Natural killer cell (primary cell): ENCODE measurements at regions not wholly inside any gene's neighbourhood (a gene's known extent, or its start where the extent isn't known, plus 50 kb on each side); places are given as distances from the start of the nearest gene placed in this dataset.

Experiments used
- ATAC-seq, 3 donors: fragments of 150-1000 bp in 2 of 3; fragments of 200-7000 bp in 1 of 3; cut with Tn5 transposase; 1 replicate in 1 of 3; 2 replicates in 2 of 3; pipeline ENCODE4 v1.10.0; 2021; ENCODE audit warnings: mild to moderate bottlenecking in 2 of 3, moderate library complexity in 2 of 3
- DNase-seq, 2 donors: peaks; one replicate each; pipeline versions ENCODE4 v3.0.0 to v3.0.0-alpha.2; 2013 to 2021; ENCODE audit warnings: mixed read lengths in 1 of 2
- H3K27ac ChIP-seq: one replicate; pipeline ENCODE4 v1.5.1; 2013; ENCODE audit warnings: mild to moderate bottlenecking, low read length
- H3K27me3 ChIP-seq: one replicate; pipeline ENCODE4 v1.6.1; 2013; ENCODE audit warnings: low read length; ENCODE audit not compliant: control insufficient read depth, insufficient read depth
- H3K36me3 ChIP-seq: one replicate; pipeline ENCODE4 v1.6.1; 2013; ENCODE audit warnings: low read length; ENCODE audit not compliant: control insufficient read depth, insufficient read depth
- H3K4me1 ChIP-seq: one replicate; pipeline ENCODE4 v1.6.1; 2013; ENCODE audit warnings: low read length; ENCODE audit not compliant: control insufficient read depth, insufficient read depth
- H3K4me3 ChIP-seq: one replicate; pipeline ENCODE4 v1.5.1; 2013; ENCODE audit warnings: low read length
- H3K9me3 ChIP-seq: one replicate; pipeline ENCODE4 v1.6.1; 2013; ENCODE audit warnings: low read length; ENCODE audit not compliant: control insufficient read depth, insufficient read depth
- H3K27ac Mint-ChIP-seq, 2 donors: one replicate each; pipeline ENCODE4 v1.8.0; 2022; ENCODE audit warnings: mild to moderate bottlenecking in 2 of 2, mixed read lengths in 2 of 2, moderate library complexity in 1 of 2
- H3K27me3 Mint-ChIP-seq, 2 donors: one replicate each; pipeline ENCODE4 v1.8.0; 2022; ENCODE audit warnings: low read depth in 2 of 2, mixed read lengths in 2 of 2
- H3K36me3 Mint-ChIP-seq: one replicate; pipeline ENCODE4 v1.8.0; 2022; ENCODE audit warnings: mixed read lengths
- H3K4me1 Mint-ChIP-seq, 2 donors: one replicate each; pipeline ENCODE4 v1.8.0; 2022; ENCODE audit warnings: mixed read lengths in 2 of 2
- H3K4me3 Mint-ChIP-seq: one replicate; pipeline ENCODE4 v1.8.0; 2022; ENCODE audit warnings: mild to moderate bottlenecking, moderate library complexity, mixed read lengths
- H3K9me3 Mint-ChIP-seq, 2 donors: one replicate each; pipeline ENCODE4 v1.8.0; 2022; ENCODE audit warnings: mixed read lengths in 2 of 2
- WGBS: methylation state at CpG from one replicate; pipeline ENCODE4 v1.1.7; 2013; ENCODE audit warnings: missing lambda C conversion rate; ENCODE audit not compliant: insufficient coverage; 5-methylcytosine and 5-hydroxymethylcytosine counted together
- intact Hi-C: fragments of 100-400 bp; cut with micrococcal nuclease; formaldehyde crosslinking; loops from one replicate; pipeline ENCODE4 v1.14.2; 2022
- TF ChIP-seq, protein P1 (sequence below): fragments of 200-600 bp; IDR thresholded peaks from one replicate; pipeline ENCODE4 v1.8.0; 2022; ENCODE audit warnings: antibody characterized with exemption

DNA sequence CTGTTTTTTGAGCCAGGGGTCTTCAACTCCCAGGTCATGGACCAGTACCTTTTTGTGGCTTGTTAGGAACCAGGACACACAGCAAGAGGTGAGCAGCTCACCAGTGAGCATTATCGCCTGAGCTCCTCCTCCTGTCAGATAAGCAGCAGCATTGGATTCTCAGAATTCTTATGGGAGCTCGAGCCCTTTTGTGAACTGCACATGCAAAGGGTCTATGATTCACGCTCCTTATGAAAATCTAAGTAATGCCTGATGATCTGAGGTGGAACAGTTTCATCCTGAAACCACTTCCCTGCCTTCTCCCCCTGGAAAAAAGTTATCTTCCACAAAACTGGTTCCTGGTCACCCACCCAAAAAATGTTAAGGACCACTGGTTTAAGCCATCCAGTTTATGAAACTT lies 1047.6 kb downstream of the OTOL1 start:
- DNase-seq, result no peak
- intact Hi-C loops, result no loop called here

DNA sequence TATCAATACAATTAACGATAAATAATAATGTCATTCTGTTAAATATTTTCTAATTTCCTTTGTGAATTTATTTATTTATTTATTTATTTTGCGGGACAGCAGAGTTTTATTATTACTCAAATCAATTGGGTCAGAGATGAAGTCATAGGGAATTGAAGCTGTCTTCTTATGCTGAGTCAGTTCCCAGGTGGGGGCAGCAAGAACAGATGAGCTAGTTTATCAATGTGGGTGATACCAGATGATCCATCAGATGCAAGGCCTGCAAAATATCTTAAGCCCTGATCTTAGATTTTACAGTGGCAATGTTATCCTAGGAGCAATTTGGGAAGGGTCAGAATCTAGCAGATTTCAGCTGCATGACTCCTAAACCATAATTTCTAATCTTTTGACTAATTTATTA lies 1050.3 kb downstream of the OTOL1 start:
- Histone ChIP-seq H3K27ac (no peak overlapping the region), H3K36me3 (no peaks in the 10 kb centered on the region), H3K4me3 (no peak overlapping the region), H3K9me3 (peaks cover 3% of the 10 kb centered on the region), H3K4me1 (no peaks in the 10 kb centered on the region), H3K27me3 (no peaks in the 10 kb centered on the region)
- intact Hi-C loops, result no loop called here
- DNase-seq (no peak), ATAC-seq (no peak)
- no peaks in the 10 kb centered on the region for H3K36me3 Mint-ChIP-seq
- H3K27me3 Mint-ChIP-seq, result no peaks in the 10 kb centered on the region
- TF ChIP-seq, protein P1, sequence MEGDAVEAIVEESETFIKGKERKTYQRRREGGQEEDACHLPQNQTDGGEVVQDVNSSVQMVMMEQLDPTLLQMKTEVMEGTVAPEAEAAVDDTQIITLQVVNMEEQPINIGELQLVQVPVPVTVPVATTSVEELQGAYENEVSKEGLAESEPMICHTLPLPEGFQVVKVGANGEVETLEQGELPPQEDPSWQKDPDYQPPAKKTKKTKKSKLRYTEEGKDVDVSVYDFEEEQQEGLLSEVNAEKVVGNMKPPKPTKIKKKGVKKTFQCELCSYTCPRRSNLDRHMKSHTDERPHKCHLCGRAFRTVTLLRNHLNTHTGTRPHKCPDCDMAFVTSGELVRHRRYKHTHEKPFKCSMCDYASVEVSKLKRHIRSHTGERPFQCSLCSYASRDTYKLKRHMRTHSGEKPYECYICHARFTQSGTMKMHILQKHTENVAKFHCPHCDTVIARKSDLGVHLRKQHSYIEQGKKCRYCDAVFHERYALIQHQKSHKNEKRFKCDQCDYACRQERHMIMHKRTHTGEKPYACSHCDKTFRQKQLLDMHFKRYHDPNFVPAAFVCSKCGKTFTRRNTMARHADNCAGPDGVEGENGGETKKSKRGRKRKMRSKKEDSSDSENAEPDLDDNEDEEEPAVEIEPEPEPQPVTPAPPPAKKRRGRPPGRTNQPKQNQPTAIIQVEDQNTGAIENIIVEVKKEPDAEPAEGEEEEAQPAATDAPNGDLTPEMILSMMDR, result no peak
- no peak overlapping the region for H3K4me3 Mint-ChIP-seq
- H3K27ac Mint-ChIP-seq, result no peak overlapping the region
- no peaks in the 10 kb centered on the region for H3K4me1 Mint-ChIP-seq
- WGBS, result no CpG with 5 or more reads among the region's 2 CpGs
- peaks cover 10% of the 10 kb centered on the region in 2 donors for H3K9me3 Mint-ChIP-seq

More for the DNA sequence above, 1047.6 kb downstream of the OTOL1 start:
- Histone ChIP-seq H3K27ac (no peak overlapping the region), H3K36me3 (no peaks in the 10 kb centered on the region), H3K4me3 (no peak overlapping the region), H3K27me3 (no peaks in the 10 kb centered on the region), H3K4me1 (no peaks in the 10 kb centered on the region), H3K9me3 (peaks cover 4% of the 10 kb centered on the region)
- no peaks in the 10 kb centered on the region for H3K36me3 Mint-ChIP-seq
- ATAC-seq, result no peak
- H3K27ac Mint-ChIP-seq, result no peak overlapping the region
- H3K9me3 Mint-ChIP-seq, result peaks cover 6 to 8% of the 10 kb centered on the region in 2 donors
- H3K4me3 Mint-ChIP-seq, result no peak overlapping the region
- TF ChIP-seq, protein P1, result no peak
- WGBS, result 64% methylated on average over 3 of the region's 3 CpGs
- H3K27me3 Mint-ChIP-seq, result no peaks in the 10 kb centered on the region
- no peaks in the 10 kb centered on the region for H3K4me1 Mint-ChIP-seq

DNA sequence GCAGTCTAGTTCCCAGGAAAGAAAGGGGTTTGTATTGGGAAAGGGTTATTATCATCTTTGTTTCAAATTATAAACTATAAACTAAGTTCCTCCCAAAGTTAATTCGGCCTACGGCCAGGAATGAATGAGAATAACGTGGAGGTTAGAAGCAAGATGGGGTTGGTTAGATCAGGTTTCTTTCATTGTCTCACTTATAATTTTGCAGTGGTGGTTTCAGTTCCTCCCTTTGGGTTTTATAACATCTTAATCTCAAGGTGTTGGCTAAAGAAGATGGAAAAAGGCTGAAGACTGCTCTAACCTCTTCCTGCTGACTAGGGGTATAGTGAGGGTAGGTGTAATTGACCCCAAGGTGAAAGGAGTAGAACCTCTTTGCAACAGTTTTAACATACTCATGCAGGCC lies 1050.7 kb downstream of the OTOL1 start:
- H3K27ac Mint-ChIP-seq, result no peak overlapping the region
- TF ChIP-seq, protein P1, result no peak
- ATAC-seq (no peak), DNase-seq (no peak)
- no peaks in the 10 kb centered on the region for H3K36me3 Mint-ChIP-seq
- H3K27me3 Mint-ChIP-seq, result no peaks in the 10 kb centered on the region
- Histone ChIP-seq H3K27me3 (no peaks in the 10 kb centered on the region), H3K27ac (no peak overlapping the region), H3K4me1 (no peaks in the 10 kb centered on the region), H3K9me3 (peaks cover 3% of the 10 kb centered on the region), H3K4me3 (no peak overlapping the region), H3K36me3 (no peaks in the 10 kb centered on the region)
- H3K4me1 Mint-ChIP-seq, result no peaks in the 10 kb centered on the region
- 100% methylated on average over 3 of the region's 3 CpGs for WGBS
- intact Hi-C loops, result no loop called here
- no peak overlapping the region for H3K4me3 Mint-ChIP-seq
- H3K9me3 Mint-ChIP-seq, result peaks cover 8 to 9% of the 10 kb centered on the region in 2 donors

DNA sequence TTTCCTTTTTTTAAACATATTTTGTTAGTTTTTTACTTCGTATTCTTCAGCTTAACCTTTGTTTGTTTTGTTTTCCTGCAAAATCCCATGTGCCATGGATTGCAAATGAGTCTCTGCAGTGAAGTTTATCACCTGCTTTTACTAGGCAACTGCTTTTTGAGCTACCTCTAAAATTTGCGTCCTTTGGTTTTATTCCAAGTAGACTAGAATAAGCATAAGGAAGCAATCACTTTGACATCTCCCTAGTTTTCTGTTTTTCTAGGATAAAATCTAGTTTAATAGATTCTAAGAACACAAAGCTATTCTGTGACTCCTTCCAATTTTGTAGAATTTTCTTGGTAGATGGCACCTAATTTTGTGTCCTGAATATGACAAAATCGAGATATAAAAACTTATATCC lies 1059.2 kb downstream of the OTOL1 start:
- DNase-seq (no peak), ATAC-seq (no peak)
- Histone ChIP-seq H3K36me3 (no peaks in the 10 kb centered on the region), H3K27ac (no peak overlapping the region), H3K4me3 (no peak overlapping the region), H3K4me1 (no peaks in the 10 kb centered on the region), H3K27me3 (no peaks in the 10 kb centered on the region), H3K9me3 (peaks cover 5% of the 10 kb centered on the region)
- Mint-ChIP-seq H3K4me3 (no peak overlapping the region), H3K27me3 (no peaks in the 10 kb centered on the region), H3K27ac (no peak overlapping the region), H3K9me3 (peaks cover 6 to 16% of the 10 kb centered on the region in 2 donors), H3K36me3 (no peaks in the 10 kb centered on the region), H3K4me1 (no peaks in the 10 kb centered on the region)
- TF ChIP-seq, protein P1, result no peak
- 73% methylated on average over 2 of the region's 3 CpGs for WGBS
- intact Hi-C loops, result no loop called here
